ENCODE measurements at regions not wholly inside any gene's neighbourhood (a gene's known extent, or its start where the extent isn't known, plus 50 kb on each side); places are given as distances from the start of the nearest gene placed in this dataset.
A peak's percentile ranks its signal among the peaks of the same experiment; 100 is the strongest.

- Mint-ChIP-seq H3K4me3 (no peak overlapping the region), H3K4me1 (peaks cover 3% of the 10 kb centered on the region; the same call in 2 of the 3 replicates), H3K27me3 (ENCODE audit: insufficient read depth, low read depth, poor library complexity) (no peaks in the 10 kb centered on the region), H3K9me3 (no peaks in the 10 kb centered on the region), H3K27ac (no peak overlapping the region), H3K36me3 (ENCODE audit: low read depth) (no peaks in the 10 kb centered on the region)
- Histone ChIP-seq H3K36me3 (ENCODE audit: insufficient read depth) (no peaks in the 10 kb centered on the region), H3K9me2 (ENCODE audit: insufficient read depth) (peaks cover 6% of the 10 kb centered on the region; the same call in 1 of the 2 replicates), H3K27ac (ENCODE audit: low read depth) (no peak overlapping the region), H3K4me2 (no peak overlapping the region), H3F3A (replicated peaks; ENCODE audit: low read depth) (no peaks in the 10 kb centered on the region), H3K4me1 (ENCODE audit: insufficient read depth) (no peaks in the 10 kb centered on the region), H4K20me1 (replicated peaks; ENCODE audit: insufficient read depth) (no peaks in the 10 kb centered on the region), H3K27me3 (ENCODE audit: insufficient read depth) (no peaks in the 10 kb centered on the region), H3K4me3 (no peak overlapping the region), H3K79me2 (replicated peaks; ENCODE audit: insufficient read depth) (no peaks in the 10 kb centered on the region), H2AFZ (no peak overlapping the region)
- no peak for ATAC-seq
- peak; percentile 9 for DNase-seq (ENCODE audit: low spot score)
- TF ChIP-seq REST (IDR thresholded peaks at IDR 0.05; ENCODE audit: unreplicated experiment) (no peak), CREB1 (CRISPR knock-in tag; IDR thresholded peaks at IDR 0.05; ENCODE audit: low read depth) (no peak), NANOG (IDR thresholded peaks at IDR 0.05; ENCODE audit: borderline replicate concordance) (no peak), EZH2 (IDR thresholded peaks at IDR 0.05; ENCODE audit: low read depth, unreplicated experiment) (no peak), ZNF331 (CRISPR knock-in tag; IDR thresholded peaks at IDR 0.05; ENCODE audit: low read depth) (no peak), EZH2phosphoT487 (IDR thresholded peaks at IDR 0.05; ENCODE audit: unreplicated experiment) (no peak)
- TF ChIP-seq, protein P1, sequence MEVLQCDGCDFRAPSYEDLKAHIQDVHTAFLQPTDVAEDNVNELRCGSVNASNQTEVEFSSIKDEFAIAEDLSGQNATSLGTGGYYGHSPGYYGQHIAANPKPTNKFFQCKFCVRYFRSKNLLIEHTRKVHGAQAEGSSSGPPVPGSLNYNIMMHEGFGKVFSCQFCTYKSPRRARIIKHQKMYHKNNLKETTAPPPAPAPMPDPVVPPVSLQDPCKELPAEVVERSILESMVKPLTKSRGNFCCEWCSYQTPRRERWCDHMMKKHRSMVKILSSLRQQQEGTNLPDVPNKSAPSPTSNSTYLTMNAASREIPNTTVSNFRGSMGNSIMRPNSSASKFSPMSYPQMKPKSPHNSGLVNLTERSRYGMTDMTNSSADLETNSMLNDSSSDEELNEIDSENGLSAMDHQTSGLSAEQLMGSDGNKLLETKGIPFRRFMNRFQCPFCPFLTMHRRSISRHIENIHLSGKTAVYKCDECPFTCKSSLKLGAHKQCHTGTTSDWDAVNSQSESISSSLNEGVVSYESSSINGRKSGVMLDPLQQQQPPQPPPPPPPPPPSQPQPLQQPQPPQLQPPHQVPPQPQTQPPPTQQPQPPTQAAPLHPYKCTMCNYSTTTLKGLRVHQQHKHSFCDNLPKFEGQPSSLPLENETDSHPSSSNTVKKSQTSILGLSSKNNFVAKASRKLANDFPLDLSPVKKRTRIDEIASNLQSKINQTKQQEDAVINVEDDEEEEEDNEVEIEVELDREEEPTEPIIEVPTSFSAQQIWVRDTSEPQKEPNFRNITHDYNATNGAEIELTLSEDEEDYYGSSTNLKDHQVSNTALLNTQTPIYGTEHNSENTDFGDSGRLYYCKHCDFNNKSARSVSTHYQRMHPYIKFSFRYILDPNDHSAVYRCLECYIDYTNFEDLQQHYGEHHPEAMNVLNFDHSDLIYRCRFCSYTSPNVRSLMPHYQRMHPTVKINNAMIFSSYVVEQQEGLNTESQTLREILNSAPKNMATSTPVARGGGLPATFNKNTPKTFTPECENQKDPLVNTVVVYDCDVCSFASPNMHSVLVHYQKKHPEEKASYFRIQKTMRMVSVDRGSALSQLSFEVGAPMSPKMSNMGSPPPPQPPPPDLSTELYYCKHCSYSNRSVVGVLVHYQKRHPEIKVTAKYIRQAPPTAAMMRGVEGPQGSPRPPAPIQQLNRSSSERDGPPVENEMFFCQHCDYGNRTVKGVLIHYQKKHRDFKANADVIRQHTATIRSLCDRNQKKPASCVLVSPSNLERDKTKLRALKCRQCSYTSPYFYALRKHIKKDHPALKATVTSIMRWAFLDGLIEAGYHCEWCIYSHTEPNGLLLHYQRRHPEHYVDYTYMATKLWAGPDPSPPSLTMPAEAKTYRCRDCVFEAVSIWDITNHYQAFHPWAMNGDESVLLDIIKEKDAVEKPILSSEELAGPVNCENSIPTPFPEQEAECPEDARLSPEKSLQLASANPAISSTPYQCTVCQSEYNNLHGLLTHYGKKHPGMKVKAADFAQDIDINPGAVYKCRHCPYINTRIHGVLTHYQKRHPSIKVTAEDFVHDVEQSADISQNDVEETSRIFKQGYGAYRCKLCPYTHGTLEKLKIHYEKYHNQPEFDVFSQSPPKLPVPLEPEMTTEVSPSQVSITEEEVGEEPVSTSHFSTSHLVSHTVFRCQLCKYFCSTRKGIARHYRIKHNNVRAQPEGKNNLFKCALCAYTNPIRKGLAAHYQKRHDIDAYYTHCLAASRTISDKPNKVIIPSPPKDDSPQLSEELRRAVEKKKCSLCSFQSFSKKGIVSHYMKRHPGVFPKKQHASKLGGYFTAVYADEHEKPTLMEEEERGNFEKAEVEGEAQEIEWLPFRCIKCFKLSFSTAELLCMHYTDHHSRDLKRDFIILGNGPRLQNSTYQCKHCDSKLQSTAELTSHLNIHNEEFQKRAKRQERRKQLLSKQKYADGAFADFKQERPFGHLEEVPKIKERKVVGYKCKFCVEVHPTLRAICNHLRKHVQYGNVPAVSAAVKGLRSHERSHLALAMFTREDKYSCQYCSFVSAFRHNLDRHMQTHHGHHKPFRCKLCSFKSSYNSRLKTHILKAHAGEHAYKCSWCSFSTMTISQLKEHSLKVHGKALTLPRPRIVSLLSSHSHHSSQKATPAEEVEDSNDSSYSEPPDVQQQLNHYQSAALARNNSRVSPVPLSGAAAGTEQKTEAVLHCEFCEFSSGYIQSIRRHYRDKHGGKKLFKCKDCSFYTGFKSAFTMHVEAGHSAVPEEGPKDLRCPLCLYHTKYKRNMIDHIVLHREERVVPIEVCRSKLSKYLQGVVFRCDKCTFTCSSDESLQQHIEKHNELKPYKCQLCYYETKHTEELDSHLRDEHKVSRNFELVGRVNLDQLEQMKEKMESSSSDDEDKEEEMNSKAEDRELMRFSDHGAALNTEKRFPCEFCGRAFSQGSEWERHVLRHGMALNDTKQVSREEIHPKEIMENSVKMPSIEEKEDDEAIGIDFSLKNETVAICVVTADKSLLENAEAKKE (CRISPR knock-in tag; IDR thresholded peaks at IDR 0.05) = no peak
- TF ChIP-seq, protein P2, sequence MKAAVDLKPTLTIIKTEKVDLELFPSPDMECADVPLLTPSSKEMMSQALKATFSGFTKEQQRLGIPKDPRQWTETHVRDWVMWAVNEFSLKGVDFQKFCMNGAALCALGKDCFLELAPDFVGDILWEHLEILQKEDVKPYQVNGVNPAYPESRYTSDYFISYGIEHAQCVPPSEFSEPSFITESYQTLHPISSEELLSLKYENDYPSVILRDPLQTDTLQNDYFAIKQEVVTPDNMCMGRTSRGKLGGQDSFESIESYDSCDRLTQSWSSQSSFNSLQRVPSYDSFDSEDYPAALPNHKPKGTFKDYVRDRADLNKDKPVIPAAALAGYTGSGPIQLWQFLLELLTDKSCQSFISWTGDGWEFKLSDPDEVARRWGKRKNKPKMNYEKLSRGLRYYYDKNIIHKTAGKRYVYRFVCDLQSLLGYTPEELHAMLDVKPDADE (IDR thresholded peaks at IDR 0.05) = no peak
- TF ChIP-seq, protein P3, sequence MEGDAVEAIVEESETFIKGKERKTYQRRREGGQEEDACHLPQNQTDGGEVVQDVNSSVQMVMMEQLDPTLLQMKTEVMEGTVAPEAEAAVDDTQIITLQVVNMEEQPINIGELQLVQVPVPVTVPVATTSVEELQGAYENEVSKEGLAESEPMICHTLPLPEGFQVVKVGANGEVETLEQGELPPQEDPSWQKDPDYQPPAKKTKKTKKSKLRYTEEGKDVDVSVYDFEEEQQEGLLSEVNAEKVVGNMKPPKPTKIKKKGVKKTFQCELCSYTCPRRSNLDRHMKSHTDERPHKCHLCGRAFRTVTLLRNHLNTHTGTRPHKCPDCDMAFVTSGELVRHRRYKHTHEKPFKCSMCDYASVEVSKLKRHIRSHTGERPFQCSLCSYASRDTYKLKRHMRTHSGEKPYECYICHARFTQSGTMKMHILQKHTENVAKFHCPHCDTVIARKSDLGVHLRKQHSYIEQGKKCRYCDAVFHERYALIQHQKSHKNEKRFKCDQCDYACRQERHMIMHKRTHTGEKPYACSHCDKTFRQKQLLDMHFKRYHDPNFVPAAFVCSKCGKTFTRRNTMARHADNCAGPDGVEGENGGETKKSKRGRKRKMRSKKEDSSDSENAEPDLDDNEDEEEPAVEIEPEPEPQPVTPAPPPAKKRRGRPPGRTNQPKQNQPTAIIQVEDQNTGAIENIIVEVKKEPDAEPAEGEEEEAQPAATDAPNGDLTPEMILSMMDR (conservative IDR thresholded peaks at IDR 0.05; ENCODE audit: low read depth in 2 of 2) = no peak
Measured at GRCh38 chr13:84737661-84738060, 855.4 kb upstream of the SLITRK1 start.
